Frontal cortex (tissue), 3 donors: ENCODE measurements at regions not wholly inside any gene's neighbourhood (a gene's known extent, or its start where the extent isn't known, plus 50 kb on each side); places are given as distances from the start of the nearest gene placed in this dataset.
"Not testable (repeated sequence)": the region's sequence is repeated elsewhere in the genome, so short reads cannot be mapped to it uniquely, and the experiment has no call there.

Experiments
- DNase-seq, 2 donors: peaks; one replicate each; pipeline ENCODE4 v3.0.0; 2012; ENCODE audit warnings: low spot score in 2 of 2
- FAIRE-seq: peaks from 2 replicates; lab custom pipeline; 2012; peaks lifted over from hg19 to GRCh38; lab: Jason Lieb, UNC
- donor health status: control.
- donor health status: control.
- donor health status: control.

DNA sequence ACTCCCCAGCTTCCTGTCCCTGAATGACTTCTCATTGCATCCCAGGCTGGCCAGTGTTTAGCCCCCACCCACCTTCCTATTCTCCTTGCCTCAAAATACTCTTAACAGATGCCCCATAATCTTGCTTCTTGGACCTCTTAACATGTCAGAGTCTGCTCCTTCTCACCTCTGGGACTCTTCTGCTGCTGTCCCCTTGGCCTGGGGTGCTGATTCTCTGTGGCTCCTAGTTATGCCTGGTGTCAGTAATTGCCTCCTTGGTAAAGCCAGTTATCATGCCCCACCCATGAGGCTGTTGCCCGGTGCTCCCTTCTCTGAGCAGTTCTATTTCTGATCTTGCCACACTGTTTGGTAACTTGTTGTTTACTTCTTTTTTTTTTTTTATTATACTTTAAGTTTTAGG, 256.8 kb downstream of the STIM2 start:
- no peak for DNase-seq
- no peak for FAIRE-seq

DNA sequence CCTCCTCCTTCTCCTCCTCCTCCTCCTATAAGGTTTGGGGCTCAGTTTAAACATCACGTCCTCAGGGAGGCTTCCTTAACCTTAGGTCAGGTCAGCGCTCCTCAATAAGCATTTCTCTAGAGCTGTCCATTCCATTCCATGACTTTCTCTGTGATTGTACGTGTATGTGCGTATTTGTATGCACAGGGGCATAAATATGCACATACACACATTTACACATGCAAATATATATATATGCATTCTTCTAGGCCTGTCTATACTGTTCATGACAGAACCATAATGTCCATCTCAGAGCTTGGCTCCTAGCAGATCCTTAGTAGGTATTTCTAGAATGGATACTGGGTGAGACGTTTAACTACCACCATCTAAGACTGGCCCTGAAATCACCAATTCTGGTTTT, 258.6 kb downstream of the STIM2 start:
- FAIRE-seq = no peak
- DNase-seq = no peak

DNA sequence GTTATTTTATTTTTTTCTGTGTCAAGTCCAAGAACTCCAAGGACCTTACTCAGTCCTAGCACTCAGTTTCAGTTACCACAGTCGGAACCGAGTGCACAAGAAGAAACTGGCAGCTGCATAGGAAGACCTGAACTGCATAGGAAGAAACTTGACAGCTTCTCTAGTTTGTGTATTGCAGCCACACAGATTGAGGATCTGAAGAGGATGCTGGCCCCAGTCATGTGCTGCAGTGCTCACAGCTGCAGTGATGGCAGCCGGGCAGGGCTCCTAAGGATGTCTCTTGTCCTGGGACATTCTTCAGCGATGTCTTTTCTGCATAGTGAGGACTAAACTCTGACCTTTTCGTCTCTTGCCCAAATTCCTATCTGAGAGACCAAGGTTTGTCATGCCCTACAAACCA, 261.2 kb downstream of the STIM2 start:
- FAIRE-seq (no peak), DNase-seq (no peak)

DNA sequence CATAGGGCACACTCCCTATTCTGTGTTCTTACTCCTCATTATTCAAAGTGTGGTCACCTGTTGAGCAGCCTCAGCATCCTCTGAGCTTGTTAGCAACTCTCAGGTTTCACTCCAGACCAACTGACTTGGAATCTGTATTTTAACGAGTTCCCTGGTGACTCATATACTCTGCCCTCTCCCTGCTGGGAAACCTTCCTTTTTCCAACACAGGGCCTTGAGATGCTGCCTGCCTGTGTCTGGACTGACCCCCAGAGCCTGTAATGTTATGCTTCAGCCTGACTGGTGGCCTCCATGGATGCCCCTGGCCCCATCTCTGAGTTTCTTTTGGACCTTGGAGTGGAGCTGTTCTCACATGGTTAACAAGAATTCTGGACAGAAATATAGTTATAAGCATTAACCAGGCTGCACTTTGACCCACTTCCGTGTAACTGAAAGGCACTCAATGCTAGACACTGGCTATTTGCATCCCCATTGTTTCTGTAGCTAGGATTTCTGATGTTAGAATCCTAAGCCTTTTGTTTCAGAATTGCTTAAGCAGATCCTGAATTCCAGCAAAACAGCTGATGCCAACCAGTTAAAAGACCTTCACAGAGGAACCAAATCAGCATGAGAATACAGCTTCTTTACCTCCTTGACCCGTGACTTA, 262.6 kb downstream of the STIM2 start:
- FAIRE-seq (no peak), DNase-seq (no peak)

GRCh38 chr4:27123769-27124124, 263.1 kb downstream of the STIM2 start:
- no peak for FAIRE-seq

GRCh38 chr4:27126895-27127294, 266.3 kb downstream of the STIM2 start:
- DNase-seq, FAIRE-seq: not testable (repeated sequence)

More at GRCh38 chr4:27123769-27124124, 263.1 kb downstream of the STIM2 start:
- DNase-seq = no peak

DNA sequence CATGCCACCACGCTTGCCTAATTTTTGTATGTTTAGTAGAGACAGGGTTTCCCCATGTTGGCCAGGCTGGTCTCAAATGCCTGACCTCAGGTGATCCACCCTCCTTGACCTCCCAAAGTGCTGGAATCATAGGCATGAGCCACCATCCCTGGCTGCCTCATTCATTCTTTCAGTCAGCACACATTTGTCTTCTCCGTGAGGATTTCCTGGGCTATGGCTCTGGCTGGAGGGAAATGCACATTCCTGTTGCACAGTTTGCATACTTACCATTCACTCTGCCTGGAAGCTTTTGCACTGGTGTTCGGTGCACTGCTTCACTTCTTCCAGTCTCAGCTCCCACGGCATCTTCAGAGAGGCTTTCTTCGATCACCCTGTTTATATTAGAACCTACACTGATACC, 267.8 kb downstream of the STIM2 start:
- FAIRE-seq = no peak
- DNase-seq = no peak

DNA sequence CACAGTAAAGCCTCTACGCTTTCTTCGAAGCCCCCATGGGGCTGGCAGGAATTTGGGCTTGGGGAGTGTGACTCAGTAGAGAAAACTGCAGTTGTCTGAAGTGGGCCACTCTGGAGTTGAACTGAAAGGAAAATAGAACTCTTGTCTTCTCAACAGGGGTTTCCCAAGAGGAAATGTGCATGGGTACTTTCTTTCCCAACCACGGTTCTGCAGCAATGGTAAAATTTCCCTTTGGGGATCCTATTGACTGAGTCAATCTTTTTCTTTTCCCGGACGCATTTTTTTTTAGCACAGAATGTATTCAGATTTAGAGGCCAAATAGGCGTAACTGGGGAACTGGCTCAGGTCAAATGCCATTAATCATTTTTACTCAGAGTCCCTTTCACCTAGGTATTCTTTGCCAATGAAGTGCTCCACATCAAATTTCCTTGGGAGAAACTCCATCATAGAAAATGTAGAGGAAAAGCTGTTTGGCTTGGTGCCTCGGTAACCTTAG, 269.3 kb downstream of the STIM2 start:
- DNase-seq (no peak), FAIRE-seq (no peak)

DNA sequence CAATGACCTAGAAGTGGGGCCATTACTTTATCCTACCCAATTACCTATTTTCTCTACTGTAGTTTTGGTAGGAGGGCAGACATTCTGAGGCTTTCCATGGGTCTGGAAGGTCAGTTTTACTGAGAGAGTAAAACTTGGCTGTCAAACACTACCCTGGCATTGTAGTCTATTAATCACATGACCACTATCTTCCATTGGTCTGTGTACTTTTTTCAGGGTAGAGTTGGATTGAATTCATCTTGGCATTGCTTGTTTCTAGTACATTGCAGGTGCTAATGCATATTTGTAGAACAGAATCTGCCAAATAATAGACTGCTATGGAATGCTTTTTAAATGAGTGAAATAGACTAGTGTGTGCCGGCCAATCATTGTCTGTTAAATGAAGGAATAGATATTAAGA, 271.9 kb downstream of the STIM2 start:
- DNase-seq = no peak

DNA sequence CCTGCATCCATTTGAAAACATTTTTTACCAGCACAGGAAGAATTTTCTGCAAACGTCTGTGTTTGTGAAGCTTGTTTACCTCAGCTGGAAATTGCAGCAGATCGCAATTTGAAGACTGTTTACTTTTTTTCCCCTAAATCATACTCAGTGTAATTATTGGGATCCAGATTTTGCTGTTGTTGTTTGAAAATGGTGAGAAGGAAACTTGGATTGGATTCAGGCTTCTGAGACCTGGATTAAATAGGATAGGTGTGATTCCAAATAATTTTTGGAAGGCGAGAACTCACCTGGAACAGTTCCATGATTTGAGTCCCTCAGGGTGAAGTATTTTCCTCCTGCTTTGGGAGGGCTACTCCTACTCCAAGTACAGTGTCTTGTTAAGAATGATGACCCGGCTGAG, 279.8 kb downstream of the STIM2 start:
- DNase-seq (no peak), FAIRE-seq (no peak)

More for the DNA sequence above, 271.9 kb downstream of the STIM2 start:
- no peak for FAIRE-seq

DNA sequence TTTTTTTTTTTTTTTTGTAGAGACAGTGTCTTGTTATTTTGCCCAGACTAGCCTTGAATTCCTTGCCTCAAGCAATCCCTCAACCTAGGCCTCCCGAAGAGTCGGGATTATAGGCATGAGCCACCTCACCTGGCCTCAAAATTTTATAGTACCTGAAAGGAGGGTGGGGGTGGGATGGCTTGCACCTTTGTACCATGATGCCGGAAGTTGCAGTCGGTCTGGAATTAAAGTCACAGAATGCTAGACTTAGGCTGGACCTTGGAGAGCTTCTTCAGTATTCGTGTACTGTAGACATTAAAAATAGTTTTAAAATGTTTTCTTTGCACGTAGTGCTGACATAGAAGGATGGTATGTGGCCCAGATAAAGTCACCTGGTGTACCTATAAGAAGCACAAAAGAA, 280.9 kb downstream of the STIM2 start:
- FAIRE-seq (no peak), DNase-seq (no peak)

DNA sequence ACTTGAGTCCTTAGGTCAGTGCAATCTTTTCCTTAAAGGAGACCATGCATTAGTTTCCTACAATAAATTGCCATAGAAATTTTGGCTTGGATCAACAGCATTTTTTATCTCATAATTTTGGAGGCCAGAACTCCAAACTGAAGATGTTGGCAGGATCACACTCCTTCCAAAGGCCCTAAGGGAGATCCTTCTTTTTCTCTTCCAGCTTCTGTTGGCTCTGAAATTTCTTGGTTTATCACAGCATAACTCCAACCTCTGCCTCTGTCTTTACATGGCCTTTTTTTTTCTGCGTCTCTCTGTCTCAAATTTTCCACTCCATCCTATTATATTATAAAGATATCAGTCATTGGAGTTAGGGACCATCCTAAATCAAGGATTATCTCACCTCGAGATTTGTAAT, 282.2 kb downstream of the STIM2 start:
- no peak for FAIRE-seq

DNA sequence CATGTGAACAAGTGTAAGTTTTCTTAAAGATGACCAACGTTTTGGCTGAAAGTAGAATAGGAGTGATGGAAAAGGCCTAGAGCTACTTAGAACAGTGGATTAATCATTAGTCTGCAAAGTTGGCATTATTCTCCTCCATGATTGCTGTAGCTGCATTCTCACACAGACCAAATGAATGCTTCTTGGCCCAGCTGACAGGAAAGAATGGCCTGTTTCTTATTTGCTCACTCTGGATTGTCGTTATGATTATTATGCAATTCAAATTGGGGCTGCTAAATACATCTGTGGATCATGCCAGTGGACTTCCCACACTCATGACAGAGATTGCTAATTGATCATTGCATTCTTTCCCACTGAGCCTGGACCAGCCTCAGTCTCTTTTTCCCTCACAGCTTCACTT, 285.0 kb downstream of the STIM2 start:
- FAIRE-seq = no peak
- DNase-seq = no peak

More for the DNA sequence above, 282.2 kb downstream of the STIM2 start:
- DNase-seq = no peak

- no peak for DNase-seq
- FAIRE-seq = no peak
These were observed 287.7 kb downstream of the STIM2 start for GRCh38 chr4:27148211-27148895.

DNA sequence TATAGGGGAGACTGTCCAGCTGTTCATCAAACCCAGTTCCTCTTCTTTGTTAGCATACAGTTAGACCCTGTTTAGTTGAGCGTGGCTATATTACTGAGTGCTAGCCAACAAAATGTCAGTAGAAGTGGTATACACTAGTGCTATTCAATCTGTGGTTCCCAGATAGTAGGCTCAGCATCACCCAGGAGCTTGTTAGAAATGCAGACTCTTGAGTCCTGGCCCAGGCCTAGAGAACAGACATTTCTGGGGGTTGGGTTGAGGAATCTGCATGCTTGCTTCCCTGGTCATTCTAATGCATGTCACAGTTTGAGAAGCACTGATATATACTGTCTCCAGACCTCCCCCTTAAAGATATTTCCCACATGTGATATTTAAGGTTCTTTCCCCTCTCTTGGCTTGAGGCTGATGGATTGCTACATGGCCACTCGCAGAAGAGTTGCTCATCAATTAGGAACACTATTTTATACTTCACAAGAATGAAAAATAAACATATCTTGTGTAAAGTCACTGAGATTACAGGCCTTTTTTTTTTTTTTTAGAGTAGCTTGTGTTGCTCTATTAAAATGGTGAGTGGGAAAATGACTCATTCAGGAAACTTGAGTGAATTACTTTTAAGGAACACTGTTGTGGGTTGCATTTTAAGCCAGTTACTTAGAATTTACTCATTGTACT, 289.0 kb downstream of the STIM2 start:
- DNase-seq (no peak), FAIRE-seq (no peak)

GRCh38 chr4:27152703-27153102, 292.1 kb downstream of the STIM2 start:
- DNase-seq = no peak
- FAIRE-seq = no peak

DNA sequence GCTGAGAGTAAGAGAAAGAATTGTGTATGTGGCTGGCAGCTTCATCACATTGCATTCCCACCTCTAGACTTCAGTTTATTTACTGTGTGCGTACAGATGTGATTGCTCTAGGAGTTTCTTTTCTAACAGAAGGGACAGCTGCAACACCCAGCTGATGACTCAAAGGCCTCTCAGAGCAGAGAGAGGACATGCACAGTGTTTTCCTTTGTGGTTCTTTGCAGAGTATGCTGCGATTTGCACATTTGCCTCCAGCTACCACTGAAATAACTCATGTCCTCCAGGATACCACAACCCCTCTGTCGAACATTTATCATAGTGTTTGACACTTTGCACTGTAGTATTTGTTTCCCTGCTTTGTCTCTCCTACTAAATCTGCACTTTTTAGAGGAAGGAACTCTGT, 294.1 kb downstream of the STIM2 start:
- no peak for FAIRE-seq
- no peak for DNase-seq

DNA sequence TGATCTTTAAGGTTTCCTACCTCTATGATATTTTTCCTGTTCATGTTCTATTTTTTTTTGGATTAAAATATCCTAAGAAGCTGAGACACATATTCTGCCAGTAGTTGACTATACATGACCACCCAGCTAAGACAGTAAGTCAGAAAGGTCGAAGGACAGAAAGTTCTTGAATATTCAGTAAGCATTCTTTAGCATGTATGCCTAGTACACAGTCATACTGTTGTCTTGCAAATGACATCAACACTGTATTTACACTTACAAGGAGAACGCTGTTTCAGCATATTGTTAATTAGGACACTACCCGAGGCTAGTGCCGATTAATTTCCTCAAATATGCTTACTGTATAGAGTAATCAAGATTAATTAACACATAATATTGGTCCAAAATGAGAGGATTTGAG, 300.6 kb downstream of the STIM2 start:
- FAIRE-seq (no peak), DNase-seq (no peak)

DNA sequence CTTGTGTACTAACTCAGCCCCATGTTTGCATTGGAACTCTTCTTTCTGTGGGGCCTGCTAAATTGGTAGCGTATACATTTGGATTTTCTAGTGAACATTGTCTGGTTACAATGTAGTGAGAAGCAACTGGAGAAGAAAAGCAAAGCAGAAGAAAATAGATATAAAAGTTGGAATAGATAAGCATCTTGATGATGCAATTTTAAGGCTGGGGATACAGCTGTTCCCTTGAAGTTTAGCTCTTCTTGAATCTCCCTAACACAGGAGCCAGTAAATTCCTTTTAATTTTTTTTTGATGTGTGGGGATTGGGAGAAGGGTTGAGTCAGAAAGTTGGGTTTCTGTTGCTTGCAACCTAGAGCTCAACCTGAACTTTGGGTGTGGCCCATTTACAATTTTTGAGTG, 308.1 kb downstream of the STIM2 start:
- no peak for FAIRE-seq
- DNase-seq = no peak

DNA sequence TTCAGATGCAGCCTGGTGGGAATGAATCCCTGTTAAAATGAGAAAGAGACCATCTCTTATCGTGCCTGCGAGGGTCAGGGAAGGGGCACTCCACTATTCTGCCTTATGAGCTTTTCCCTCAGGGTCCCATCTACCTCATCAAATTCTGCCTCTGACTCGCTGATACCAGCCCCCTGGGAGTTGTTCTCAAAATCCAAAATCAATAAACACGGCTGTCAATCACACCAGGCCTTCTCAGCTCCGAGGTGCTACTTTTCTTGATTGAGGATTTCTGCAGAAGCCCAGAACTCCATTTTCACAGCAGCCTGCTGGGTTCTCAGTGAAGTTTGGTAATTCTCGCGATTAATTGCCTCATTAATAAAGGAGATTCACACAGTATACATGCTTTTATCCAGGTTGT, 312.6 kb downstream of the STIM2 start:
- DNase-seq (no peak), FAIRE-seq (no peak)

GRCh38 chr4:27176400-27176799, 315.8 kb downstream of the STIM2 start:
- DNase-seq = peak in 1 of 2 donors; percentile 10
- FAIRE-seq = no peak
